WTC11 (cell line): ENCODE measurements at regions not wholly inside any gene's neighbourhood (a gene's known extent, or its start where the extent isn't known, plus 50 kb on each side); places are given as distances from the start of the nearest gene placed in this dataset.

ENCODE experiments used
- TCF7 ChIP-seq: sonication (generic); formaldehyde crosslinking; IDR thresholded peaks from 2 replicates; pipeline ENCODE4 v1.8.0; 2022; ENCODE audit warnings: mild to moderate bottlenecking, low read depth, missing genetic modification reagents, moderate library complexity
- TF ChIP-seq, protein P1 (sequence below): fragments of 200-600 bp; IDR thresholded peaks from 2 replicates; pipeline ENCODE4 v1.8.0; 2022; ENCODE audit warnings: antibody characterized with exemption
- TF ChIP-seq, protein P2 (sequence below): sonication (generic); formaldehyde crosslinking; IDR thresholded peaks from 2 replicates; pipeline ENCODE4 v1.8.0; 2022; ENCODE audit warnings: mild to moderate bottlenecking, missing genetic modification reagents

DNA sequence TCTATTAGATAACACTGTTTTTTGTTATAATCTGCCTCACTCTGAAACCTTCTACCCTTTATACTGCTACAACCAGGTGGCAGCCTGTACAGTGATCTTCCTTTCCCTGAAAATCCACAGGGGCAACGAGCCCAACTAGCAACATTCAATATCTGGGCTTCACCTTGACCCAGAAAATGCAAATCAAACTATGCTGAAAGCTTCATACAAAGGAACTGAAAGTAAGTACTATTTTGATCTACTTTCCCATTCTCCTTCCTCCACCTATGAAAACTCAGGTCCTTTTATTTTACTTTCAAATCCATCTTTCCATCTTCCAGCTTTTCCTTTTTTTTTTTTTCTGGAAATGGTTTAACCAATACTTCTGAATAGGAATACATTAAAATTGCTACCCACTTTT, 175.8 kb upstream of the CCDC150 start:
- TF ChIP-seq, protein P1, sequence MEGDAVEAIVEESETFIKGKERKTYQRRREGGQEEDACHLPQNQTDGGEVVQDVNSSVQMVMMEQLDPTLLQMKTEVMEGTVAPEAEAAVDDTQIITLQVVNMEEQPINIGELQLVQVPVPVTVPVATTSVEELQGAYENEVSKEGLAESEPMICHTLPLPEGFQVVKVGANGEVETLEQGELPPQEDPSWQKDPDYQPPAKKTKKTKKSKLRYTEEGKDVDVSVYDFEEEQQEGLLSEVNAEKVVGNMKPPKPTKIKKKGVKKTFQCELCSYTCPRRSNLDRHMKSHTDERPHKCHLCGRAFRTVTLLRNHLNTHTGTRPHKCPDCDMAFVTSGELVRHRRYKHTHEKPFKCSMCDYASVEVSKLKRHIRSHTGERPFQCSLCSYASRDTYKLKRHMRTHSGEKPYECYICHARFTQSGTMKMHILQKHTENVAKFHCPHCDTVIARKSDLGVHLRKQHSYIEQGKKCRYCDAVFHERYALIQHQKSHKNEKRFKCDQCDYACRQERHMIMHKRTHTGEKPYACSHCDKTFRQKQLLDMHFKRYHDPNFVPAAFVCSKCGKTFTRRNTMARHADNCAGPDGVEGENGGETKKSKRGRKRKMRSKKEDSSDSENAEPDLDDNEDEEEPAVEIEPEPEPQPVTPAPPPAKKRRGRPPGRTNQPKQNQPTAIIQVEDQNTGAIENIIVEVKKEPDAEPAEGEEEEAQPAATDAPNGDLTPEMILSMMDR, result no peak
- no peak for TF ChIP-seq TCF7 (CRISPR knock-in tag)
- TF ChIP-seq, protein P2, sequence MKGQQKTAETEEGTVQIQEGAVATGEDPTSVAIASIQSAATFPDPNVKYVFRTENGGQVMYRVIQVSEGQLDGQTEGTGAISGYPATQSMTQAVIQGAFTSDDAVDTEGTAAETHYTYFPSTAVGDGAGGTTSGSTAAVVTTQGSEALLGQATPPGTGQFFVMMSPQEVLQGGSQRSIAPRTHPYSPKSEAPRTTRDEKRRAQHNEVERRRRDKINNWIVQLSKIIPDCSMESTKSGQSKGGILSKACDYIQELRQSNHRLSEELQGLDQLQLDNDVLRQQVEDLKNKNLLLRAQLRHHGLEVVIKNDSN (CRISPR knock-in tag), result no peak
